IMR-90 (cell line): ENCODE measurements at regions not wholly inside any gene's neighbourhood (a gene's known extent, or its start where the extent isn't known, plus 50 kb on each side); places are given as distances from the start of the nearest gene placed in this dataset.

ENCODE experiments used
- ATAC-seq: fragments of 200-7000 bp; cut with Tn5 transposase; 2 replicates; pipeline ENCODE4 v1.9.1; 2020; ENCODE audit warnings: low read depth, mild to moderate bottlenecking, moderate library complexity
- BruUV-seq: library from RNA; stranded (reverse); fragments of 400-500 nt; replicated peaks from 2 replicates; lab custom pipeline; 2021; lab: Mats Ljungman, UMichigan
- CTCF ChIA-PET: fragments of 300-600 bp; formaldehyde crosslinking; extraction: SDS; loops from one replicate; lab custom pipeline; 2021; ENCODE audit warnings: antibody characterized with exemption; lab: Yijun Ruan, JAX
- POLR2A ChIA-PET: fragments of 300-600 bp; sonication (Branson Sonifier 250); formaldehyde crosslinking; loops from one replicate; lab custom pipeline; 2022; ENCODE audit warnings: antibody characterized with exemption; ENCODE audit not compliant: unreplicated experiment; lab: Charles Lee
- DNase-seq: peaks from one replicate; pipeline ENCODE4 v3.0.0; 2013
- H2AFZ ChIP-seq: replicated peaks from 2 replicates; pipeline ENCODE3; 2013; ENCODE audit warnings: low read length, mild to moderate bottlenecking; ENCODE audit not compliant: poor library complexity
- H2AK5ac ChIP-seq: 2 replicates; pipeline ENCODE4 v1.6.1; 2013; ENCODE audit warnings: low read depth, low read length, inconsistent platforms
- H2AK9ac ChIP-seq: replicated peaks from 2 replicates; pipeline ENCODE3; 2013; ENCODE audit warnings: mild to moderate bottlenecking, low read depth, low read length, moderate library complexity; ENCODE audit not compliant: poor library complexity
- H2BK120ac ChIP-seq: 2 replicates; pipeline ENCODE4 v1.6.1; 2013; ENCODE audit warnings: low read depth, low read length, inconsistent platforms
- H2BK15ac ChIP-seq: 3 replicates; pipeline ENCODE4 v1.6.1; 2013; ENCODE audit warnings: low read depth, low read length, inconsistent platforms
- H2BK20ac ChIP-seq: 2 replicates; pipeline ENCODE4 v1.6.1; 2013; ENCODE audit warnings: low read depth, mild to moderate bottlenecking, inconsistent platforms, low read length, moderate library complexity
- H2BK5ac ChIP-seq: 2 replicates; pipeline ENCODE4 v1.6.1; 2013; ENCODE audit warnings: mild to moderate bottlenecking, low read depth, low read length, inconsistent platforms; ENCODE audit not compliant: poor library complexity, severe bottlenecking
- H3K14ac ChIP-seq: replicated peaks from 2 replicates; pipeline ENCODE4 v1.6.1; 2013; ENCODE audit warnings: low read depth, low read length, inconsistent platforms
- H3K18ac ChIP-seq: 2 replicates; pipeline ENCODE4 v1.6.1; 2013; ENCODE audit warnings: low read depth, low read length, control low read depth
- H3K23ac ChIP-seq: 2 replicates; pipeline ENCODE4 v1.6.1; 2013; ENCODE audit warnings: low read depth, low read length, inconsistent platforms
- H3K27ac ChIP-seq: 2 replicates; pipeline ENCODE4 v1.5.1; 2013; ENCODE audit warnings: mild to moderate bottlenecking, control low read depth, low read length; ENCODE audit not compliant: insufficient read depth
- H3K27me3 ChIP-seq: 2 replicates; pipeline ENCODE4 v1.6.1; 2013; ENCODE audit warnings: low read length; ENCODE audit not compliant: control insufficient read depth, insufficient read depth
- H3K36me3 ChIP-seq: 2 replicates; pipeline ENCODE4 v1.6.1; 2013; ENCODE audit warnings: low read length, mixed read lengths; ENCODE audit not compliant: control insufficient read depth, insufficient read depth
- H3K4ac ChIP-seq: 2 replicates; pipeline ENCODE4 v1.6.1; 2013; ENCODE audit warnings: low read depth, low read length, inconsistent platforms
- H3K4me1 ChIP-seq: 2 replicates; pipeline ENCODE4 v1.6.1; 2013; ENCODE audit warnings: low read length, mixed read lengths; ENCODE audit not compliant: control insufficient read depth, insufficient read depth
- H3K4me2 ChIP-seq: 2 replicates; pipeline ENCODE4 v1.6.1; 2013; ENCODE audit warnings: low read depth, mild to moderate bottlenecking, control low read depth, low read length, moderate library complexity
- H3K4me3 ChIP-seq: 2 replicates; pipeline ENCODE4 v1.5.1; 2013; ENCODE audit warnings: low read depth, mild to moderate bottlenecking, control low read depth, low read length, moderate library complexity; ENCODE audit not compliant: insufficient read depth
- H3K56ac ChIP-seq: 2 replicates; pipeline ENCODE4 v1.6.1; 2013; ENCODE audit warnings: low read length, inconsistent platforms; ENCODE audit not compliant: insufficient read depth; ENCODE audit errors: extremely low read depth
- H3K79me1 ChIP-seq, 2 experiments: 2 replicates each; pipeline ENCODE4 v1.6.1; 2013; ENCODE audit warnings: low read length in 2 of 2, inconsistent platforms in 1 of 2, low read depth in 1 of 2
- H3K9ac ChIP-seq: 2 replicates; pipeline ENCODE4 v1.6.1; 2013; ENCODE audit warnings: low read depth, low read length, control low read depth
- H3K9me1 ChIP-seq: 2 replicates; pipeline ENCODE4 v1.6.1; 2013; ENCODE audit warnings: low read length, inconsistent platforms; ENCODE audit not compliant: insufficient read depth
- H3K9me3 ChIP-seq: 2 replicates; pipeline ENCODE4 v1.6.1; 2013; ENCODE audit warnings: low read length; ENCODE audit not compliant: control insufficient read depth, insufficient read depth
- H4K20me1 ChIP-seq: 2 replicates; pipeline ENCODE4 v1.6.1; 2013; ENCODE audit warnings: low read length, inconsistent platforms; ENCODE audit not compliant: insufficient read depth
- H4K5ac ChIP-seq: 2 replicates; pipeline ENCODE4 v1.6.1; 2013; ENCODE audit warnings: mild to moderate bottlenecking, low read depth, low read length, control low read depth
- H4K8ac ChIP-seq, 2 experiments: 2 replicates each; pipeline ENCODE4 v1.6.1; 2013; ENCODE audit warnings: low read depth in 2 of 2, low read length in 2 of 2, control low read depth in 1 of 2, inconsistent platforms in 1 of 2
- H4K91ac ChIP-seq: 2 replicates; pipeline ENCODE4 v1.6.1; 2013; ENCODE audit warnings: low read depth, low read length, inconsistent platforms; ENCODE audit not compliant: insufficient read depth
- BHLHE40 ChIP-seq: fragments of 150-350 bp; IDR thresholded peaks from 2 replicates; pipeline ENCODE4 v1.6.1; 2016; ENCODE audit warnings: mild to moderate bottlenecking, low read depth, low read length
- CEBPB ChIP-seq: IDR thresholded peaks from 2 replicates; pipeline ENCODE4 v1.6.1; 2012; ENCODE audit warnings: low read depth, low read length, improper control_type of control experiment
- CHD1 ChIP-seq: IDR thresholded peaks from 2 replicates; pipeline ENCODE4 v1.6.1; 2012; ENCODE audit warnings: low read depth, low read length, improper control_type of control experiment
- ELK1 ChIP-seq: fragments of 150-350 bp; IDR thresholded peaks from 2 replicates; pipeline ENCODE4 v1.6.1; 2016; ENCODE audit warnings: low read depth, mild to moderate bottlenecking, low read length, moderate library complexity, borderline replicate concordance
- FOS ChIP-seq: fragments of 150-350 bp; IDR thresholded peaks from 2 replicates; pipeline ENCODE4 v1.6.1; 2016; ENCODE audit warnings: low read depth, low read length
- MAFK ChIP-seq: IDR thresholded peaks from 2 replicates; pipeline ENCODE4 v1.6.1; 2012; ENCODE audit warnings: low read depth, low read length, improper control_type of control experiment
- MAZ ChIP-seq: IDR thresholded peaks from 2 replicates; pipeline ENCODE4 v1.6.1; 2012; ENCODE audit warnings: low read depth, mild to moderate bottlenecking, low read length, improper control_type of control experiment, moderate library complexity, borderline replicate concordance
- MXI1 ChIP-seq: IDR thresholded peaks from 2 replicates; pipeline ENCODE4 v1.6.1; 2012; ENCODE audit warnings: low read depth, mild to moderate bottlenecking, low read length, moderate library complexity, borderline replicate concordance
- NFE2L2 ChIP-seq: fragments of 150-350 bp; IDR thresholded peaks from 2 replicates; pipeline ENCODE4 v1.6.1; 2016; ENCODE audit warnings: low read depth, mild to moderate bottlenecking, low read length
- POLR2A ChIP-seq: IDR thresholded peaks from 2 replicates; pipeline ENCODE4 v1.6.1; 2012; ENCODE audit warnings: mild to moderate bottlenecking, low read depth, low read length
- RAD21 ChIP-seq: IDR thresholded peaks from 2 replicates; pipeline ENCODE4 v1.6.1; 2012; ENCODE audit warnings: low read length, improper control_type of control experiment
- RCOR1 ChIP-seq: IDR thresholded peaks from 2 replicates; pipeline ENCODE4 v1.6.1; 2012; ENCODE audit warnings: mild to moderate bottlenecking, low read length, improper control_type of control experiment; ENCODE audit not compliant: insufficient replicate concordance
- RFX5 ChIP-seq: IDR thresholded peaks from 2 replicates; pipeline ENCODE4 v1.8.0; 2012; ENCODE audit warnings: low read depth, mild to moderate bottlenecking, low read length, moderate library complexity
- SMC3 ChIP-seq: fragments of 150-350 bp; IDR thresholded peaks from 2 replicates; pipeline ENCODE4 v1.6.1; 2016; ENCODE audit warnings: low read depth, mild to moderate bottlenecking, antibody characterized with exemption, low read length, moderate library complexity
- USF2 ChIP-seq: fragments of 150-350 bp; IDR thresholded peaks from 2 replicates; pipeline ENCODE4 v1.6.1; 2017; ENCODE audit warnings: mild to moderate bottlenecking, antibody characterized with exemption, low read length, low read depth
- WGBS, 2 experiments: methylation state at CpG; one replicate each; pipeline versions ENCODE4 v1.1.5 to v1.1.7; 2013; ENCODE audit warnings: missing lambda C conversion rate in 2 of 2; ENCODE audit not compliant: insufficient read length in 1 of 2; ENCODE audit errors: extremely low coverage in 2 of 2; 5-methylcytosine and 5-hydroxymethylcytosine counted together
- dilution Hi-C: fragments of 300-500 bp; cut with HindIII; formaldehyde crosslinking; loops from one replicate; pipeline ENCODE4 v1.14.3; 2018; ENCODE audit warnings: low sequenced_read_pairs; ENCODE audit not compliant: unreplicated experiment
- in situ Hi-C: fragments of 300-500 bp; cut with MboI; formaldehyde crosslinking; loops from 3 replicates; pipeline ENCODE4 v1.14.3; 2019; ENCODE audit warnings: low sequenced_read_pairs, inconsistent platforms, mixed read lengths
- intact Hi-C: fragments of 100-400 bp; cut with micrococcal nuclease; formaldehyde crosslinking; loops from 2 replicates; pipeline ENCODE4 v1.10.0; 2022
- TF ChIP-seq, protein P1 (sequence below): conservative IDR thresholded peaks from 2 replicates; pipeline ENCODE4 v1.5.1; 2012; ENCODE audit warnings: mild to moderate bottlenecking, low read depth, low read length, improper control_type of control experiment

DNA sequence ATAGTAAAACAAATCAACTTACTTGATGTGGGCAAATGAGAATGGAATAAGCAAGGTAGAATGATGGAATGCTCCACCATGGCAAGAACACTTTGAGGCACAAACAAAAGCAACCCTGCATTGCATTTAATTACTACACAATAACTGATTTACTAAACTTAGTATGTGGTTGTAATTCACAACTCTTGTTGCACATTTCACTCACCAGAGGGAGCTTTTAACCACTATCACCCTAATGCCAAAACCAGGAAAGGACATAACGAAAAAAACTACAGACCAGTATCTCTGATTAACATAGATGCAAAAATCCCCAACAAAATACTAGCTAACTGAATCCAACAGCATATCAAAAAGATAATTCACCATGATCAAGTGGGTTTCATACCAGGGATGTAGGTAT, 659.8 kb downstream of the CPS1 start:
- no CpG with 5 or more reads among the region's 1 CpG for WGBS, 2 experiments
- Histone ChIP-seq H3K4me3 (no peak overlapping the region), H4K91ac (no peak overlapping the region), H3K14ac (no peak overlapping the region), H3K18ac (no peak overlapping the region), H2AFZ (no peak overlapping the region), H3K27ac (no peak overlapping the region), H2BK120ac (no peak overlapping the region), H3K9me3 (peaks cover 3% of the 10 kb centered on the region), H3K4me1 (no peaks in the 10 kb centered on the region), H3K36me3 (no peaks in the 10 kb centered on the region), H2BK15ac (no peak overlapping the region), H4K20me1 (no peaks in the 10 kb centered on the region), H2AK9ac (no peak overlapping the region), H4K5ac (no peak overlapping the region), H3K23ac (no peak overlapping the region), H4K8ac (no peak overlapping the region), H3K56ac (no peak overlapping the region), H2AK5ac (no peak overlapping the region), H2BK20ac (no peak overlapping the region), H3K27me3 (no peaks in the 10 kb centered on the region), H3K79me1 (no peaks in the 10 kb centered on the region), H3K9me1 (no peaks in the 10 kb centered on the region), H3K4ac (no peak overlapping the region), H2BK5ac (no peak overlapping the region), H3K9ac (no peak overlapping the region), H3K4me2 (no peak overlapping the region)
- intact Hi-C loops, result no loop called here
- BruUV-seq, result no TSS peak
- ATAC-seq, result no peak
- dilution Hi-C loops, result no loop called here
- in situ Hi-C loops, result no loop called here
- TF ChIP-seq CHD1 (no peak), MAFK (no peak), BHLHE40 (no peak), NFE2L2 (no peak), POLR2A (no peak), RCOR1 (no peak), RAD21 (no peak), RFX5 (no peak), USF2 (no peak), MAZ (no peak), MXI1 (no peak), CEBPB (no peak), ELK1 (no peak), SMC3 (no peak), FOS (no peak)
- TF ChIP-seq, protein P1, sequence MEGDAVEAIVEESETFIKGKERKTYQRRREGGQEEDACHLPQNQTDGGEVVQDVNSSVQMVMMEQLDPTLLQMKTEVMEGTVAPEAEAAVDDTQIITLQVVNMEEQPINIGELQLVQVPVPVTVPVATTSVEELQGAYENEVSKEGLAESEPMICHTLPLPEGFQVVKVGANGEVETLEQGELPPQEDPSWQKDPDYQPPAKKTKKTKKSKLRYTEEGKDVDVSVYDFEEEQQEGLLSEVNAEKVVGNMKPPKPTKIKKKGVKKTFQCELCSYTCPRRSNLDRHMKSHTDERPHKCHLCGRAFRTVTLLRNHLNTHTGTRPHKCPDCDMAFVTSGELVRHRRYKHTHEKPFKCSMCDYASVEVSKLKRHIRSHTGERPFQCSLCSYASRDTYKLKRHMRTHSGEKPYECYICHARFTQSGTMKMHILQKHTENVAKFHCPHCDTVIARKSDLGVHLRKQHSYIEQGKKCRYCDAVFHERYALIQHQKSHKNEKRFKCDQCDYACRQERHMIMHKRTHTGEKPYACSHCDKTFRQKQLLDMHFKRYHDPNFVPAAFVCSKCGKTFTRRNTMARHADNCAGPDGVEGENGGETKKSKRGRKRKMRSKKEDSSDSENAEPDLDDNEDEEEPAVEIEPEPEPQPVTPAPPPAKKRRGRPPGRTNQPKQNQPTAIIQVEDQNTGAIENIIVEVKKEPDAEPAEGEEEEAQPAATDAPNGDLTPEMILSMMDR, result no peak
- CTCF ChIA-PET, result interaction anchor here (0.6 kb wide), 1 partner anchor 60 kb away, joined by 3 read pairs; no protein-coding TSS in a partner anchor
- DNase-seq, result no peak
- POLR2A ChIA-PET, result no interaction called here
